ENCODE measurements at regions not wholly inside any gene's neighbourhood (a gene's known extent, or its start where the extent isn't known, plus 50 kb on each side); places are given as distances from the start of the nearest gene placed in this dataset.

DNA sequence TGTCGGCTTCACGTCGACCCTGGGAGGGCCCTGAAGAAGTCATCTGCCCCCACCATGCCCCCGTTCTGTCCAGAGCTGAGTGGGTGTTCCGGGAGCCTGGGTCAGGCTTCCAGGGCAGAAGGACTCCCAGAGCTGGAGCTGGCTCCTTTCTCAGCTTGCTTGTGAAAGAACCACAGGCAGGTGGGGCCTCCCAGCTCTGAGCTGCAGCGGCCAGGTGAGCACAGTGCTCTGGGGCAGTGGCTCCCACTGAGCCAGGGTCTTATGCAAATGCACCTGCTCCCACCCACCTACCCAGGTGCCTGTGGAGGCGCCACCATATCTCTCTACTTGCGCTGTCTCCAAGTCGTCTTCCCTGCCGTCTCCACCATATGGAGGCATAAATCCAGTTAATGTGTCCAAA, 140.0 kb upstream of the RPL38 start:
- Histone ChIP-seq H3K9me3 (no peaks in the 10 kb centered on the region), H3K36me3 (no peaks in the 10 kb centered on the region), H3K4me1 (no peaks in the 10 kb centered on the region), H3K27ac (no peak overlapping the region), H3K4me3 (no peak overlapping the region), H3K27me3 (peaks cover 0 to 31% (median 6%) of the 10 kb centered on the region in 9 donors)
- ATAC-seq (no peak), DNase-seq (no peak)
- 59 to 68% (median 66%) methylated on average over 8 to 10 of the region's 10 CpGs for WGBS, 4 donors
- intact Hi-C loops (cut with DNase I) = no loop called here
- TF ChIP-seq, protein P1, sequence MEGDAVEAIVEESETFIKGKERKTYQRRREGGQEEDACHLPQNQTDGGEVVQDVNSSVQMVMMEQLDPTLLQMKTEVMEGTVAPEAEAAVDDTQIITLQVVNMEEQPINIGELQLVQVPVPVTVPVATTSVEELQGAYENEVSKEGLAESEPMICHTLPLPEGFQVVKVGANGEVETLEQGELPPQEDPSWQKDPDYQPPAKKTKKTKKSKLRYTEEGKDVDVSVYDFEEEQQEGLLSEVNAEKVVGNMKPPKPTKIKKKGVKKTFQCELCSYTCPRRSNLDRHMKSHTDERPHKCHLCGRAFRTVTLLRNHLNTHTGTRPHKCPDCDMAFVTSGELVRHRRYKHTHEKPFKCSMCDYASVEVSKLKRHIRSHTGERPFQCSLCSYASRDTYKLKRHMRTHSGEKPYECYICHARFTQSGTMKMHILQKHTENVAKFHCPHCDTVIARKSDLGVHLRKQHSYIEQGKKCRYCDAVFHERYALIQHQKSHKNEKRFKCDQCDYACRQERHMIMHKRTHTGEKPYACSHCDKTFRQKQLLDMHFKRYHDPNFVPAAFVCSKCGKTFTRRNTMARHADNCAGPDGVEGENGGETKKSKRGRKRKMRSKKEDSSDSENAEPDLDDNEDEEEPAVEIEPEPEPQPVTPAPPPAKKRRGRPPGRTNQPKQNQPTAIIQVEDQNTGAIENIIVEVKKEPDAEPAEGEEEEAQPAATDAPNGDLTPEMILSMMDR (IDR thresholded peaks at IDR 0.05) = no peak
- TF ChIP-seq POLR2A (IDR thresholded peaks at IDR 0.05) = no peak

- no peak for DNase-seq
- WGBS, 4 donors = 81 to 87% (median 83%) methylated on average over 3 of the region's 3 CpGs
- H3K27me3 ChIP-seq = peaks cover 0 to 9% (median 3%) of the 10 kb centered on the region in 9 donors
- H3K36me3 ChIP-seq = no peaks in the 10 kb centered on the region
- no peak for TF ChIP-seq POLR2A (IDR thresholded peaks at IDR 0.05)
- TF ChIP-seq, protein P1 (IDR thresholded peaks at IDR 0.05) = no peak
- intact Hi-C loops (cut with DNase I) = no loop called here
- no peak overlapping the region for H3K27ac ChIP-seq
- peaks cover 0 to 22% (median 5%) of the 10 kb centered on the region in 12 donors for H3K9me3 ChIP-seq
- no peaks in the 10 kb centered on the region for H3K4me1 ChIP-seq
- H3K4me3 ChIP-seq = no peak overlapping the region
- no peak for ATAC-seq
These were observed 133.1 kb upstream of the RPL38 start for GRCh38 chr17:74070374-74070773.

DNA sequence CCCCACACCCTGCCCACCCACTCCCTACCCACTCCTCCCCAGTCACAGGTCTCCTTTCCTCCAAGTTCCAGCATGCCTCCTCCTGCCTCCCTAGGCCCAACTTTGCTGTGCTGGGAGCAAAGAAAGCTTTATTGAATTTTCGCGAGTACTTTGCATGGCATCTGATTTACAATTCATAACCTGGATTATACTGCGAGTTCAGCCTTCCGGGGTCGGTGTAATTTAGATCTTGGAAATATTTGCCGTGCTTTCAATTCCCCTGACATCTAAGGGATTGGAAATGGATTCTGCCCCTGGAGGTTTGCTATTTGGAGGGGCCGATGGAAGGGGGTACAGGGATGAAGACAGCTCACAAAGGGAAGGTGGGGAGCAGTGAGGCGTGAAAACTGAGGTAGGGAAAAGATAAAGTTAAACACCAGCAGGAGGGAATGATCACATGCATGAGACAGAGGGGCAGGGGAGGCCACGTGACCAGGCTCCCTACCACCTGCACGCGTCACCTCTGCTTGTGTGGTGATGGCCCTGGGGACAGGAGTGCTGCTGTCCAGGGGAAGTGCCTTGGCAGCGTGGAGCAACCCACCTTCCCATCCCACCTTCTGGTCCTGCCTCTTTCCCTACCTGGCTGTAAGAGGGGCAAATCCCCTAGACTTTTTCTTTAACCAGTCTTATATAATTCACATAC, 132.3 kb upstream of the RPL38 start:
- H3K4me1 ChIP-seq = no peaks in the 10 kb centered on the region
- WGBS, 4 donors = 82 to 87% (median 86%) methylated on average over 12 of the region's 12 CpGs
- TF ChIP-seq, protein P1 (IDR thresholded peaks at IDR 0.05) = no peak
- no peak for TF ChIP-seq POLR2A (IDR thresholded peaks at IDR 0.05)
- H3K9me3 ChIP-seq = peaks cover 0 to 22% (median 5%) of the 10 kb centered on the region in 12 donors
- H3K27me3 ChIP-seq = peaks cover 0 to 4% (median 2%) of the 10 kb centered on the region in 9 donors
- no peak overlapping the region for H3K27ac ChIP-seq
- no peak for DNase-seq
- intact Hi-C loops (cut with DNase I) = no loop called here
- no peaks in the 10 kb centered on the region for H3K36me3 ChIP-seq
- no peak for ATAC-seq
- H3K4me3 ChIP-seq = no peak overlapping the region

GRCh38 chr17:74072340-74072739, 131.1 kb upstream of the RPL38 start:
- peaks cover 0 to 22% (median 5%) of the 10 kb centered on the region in 12 donors for H3K9me3 ChIP-seq
- H3K36me3 ChIP-seq = no peaks in the 10 kb centered on the region
- ATAC-seq (no peak), DNase-seq (no peak)
- no peaks in the 10 kb centered on the region for H3K4me1 ChIP-seq
- H3K4me3 ChIP-seq = no peak overlapping the region
- peaks cover 0 to 3% (median 0%) of the 10 kb centered on the region in 9 donors for H3K27me3 ChIP-seq
- TF ChIP-seq, protein P1 (IDR thresholded peaks at IDR 0.05) = no peak
- TF ChIP-seq POLR2A (IDR thresholded peaks at IDR 0.05) = no peak
- no peak overlapping the region for H3K27ac ChIP-seq
- intact Hi-C loops (cut with DNase I) = no loop called here
- WGBS, 4 donors = 70 to 86% (median 83%) methylated on average over 4 of the region's 4 CpGs
